Transverse colon (tissue), 4 donors: ENCODE measurements at regions not wholly inside any gene's neighbourhood (a gene's known extent, or its start where the extent isn't known, plus 50 kb on each side); places are given as distances from the start of the nearest gene placed in this dataset.

Experiments
- POLR2A ChIP-seq: fragments of 450-650 bp; IDR thresholded peaks from one replicate; pipeline ENCODE4 v1.6.1; 2016; ENCODE audit warnings: antibody characterized with exemption, mild to moderate bottlenecking, moderate library complexity
- POLR2AphosphoS5 ChIP-seq, 3 donors: sonication (generic); formaldehyde crosslinking; IDR thresholded peaks; one replicate each; pipeline ENCODE4 v1.6.1; 2016; ENCODE audit warnings: antibody characterized with exemption in 3 of 3
- TF ChIP-seq, protein P1 (sequence below), 5 experiments: fragments of 200-600 bp in 3 of 5; fragments of 450-650 bp in 2 of 5; sonication (generic) in 3 of 5; IDR thresholded peaks; 1 replicate in 2 of 5; 2 replicates in 3 of 5; pipeline ENCODE4 v1.5.1; 2016 to 2017; ENCODE audit warnings: antibody characterized with exemption in 5 of 5, inconsistent platforms in 3 of 5, mild to moderate bottlenecking in 2 of 5, moderate library complexity in 1 of 5

GRCh38 chr13:46968450-46968849 lies 71.6 kb upstream of the HTR2A start:
- TF ChIP-seq, protein P1, sequence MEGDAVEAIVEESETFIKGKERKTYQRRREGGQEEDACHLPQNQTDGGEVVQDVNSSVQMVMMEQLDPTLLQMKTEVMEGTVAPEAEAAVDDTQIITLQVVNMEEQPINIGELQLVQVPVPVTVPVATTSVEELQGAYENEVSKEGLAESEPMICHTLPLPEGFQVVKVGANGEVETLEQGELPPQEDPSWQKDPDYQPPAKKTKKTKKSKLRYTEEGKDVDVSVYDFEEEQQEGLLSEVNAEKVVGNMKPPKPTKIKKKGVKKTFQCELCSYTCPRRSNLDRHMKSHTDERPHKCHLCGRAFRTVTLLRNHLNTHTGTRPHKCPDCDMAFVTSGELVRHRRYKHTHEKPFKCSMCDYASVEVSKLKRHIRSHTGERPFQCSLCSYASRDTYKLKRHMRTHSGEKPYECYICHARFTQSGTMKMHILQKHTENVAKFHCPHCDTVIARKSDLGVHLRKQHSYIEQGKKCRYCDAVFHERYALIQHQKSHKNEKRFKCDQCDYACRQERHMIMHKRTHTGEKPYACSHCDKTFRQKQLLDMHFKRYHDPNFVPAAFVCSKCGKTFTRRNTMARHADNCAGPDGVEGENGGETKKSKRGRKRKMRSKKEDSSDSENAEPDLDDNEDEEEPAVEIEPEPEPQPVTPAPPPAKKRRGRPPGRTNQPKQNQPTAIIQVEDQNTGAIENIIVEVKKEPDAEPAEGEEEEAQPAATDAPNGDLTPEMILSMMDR (IDR thresholded peaks at IDR 0.05) = no peak
- TF ChIP-seq POLR2AphosphoS5 (IDR thresholded peaks at IDR 0.05) (no peak), POLR2A (no peak)
